A172 (cell line): ENCODE measurements at regions not wholly inside any gene's neighbourhood (a gene's known extent, or its start where the extent isn't known, plus 50 kb on each side); places are given as distances from the start of the nearest gene placed in this dataset.

Source experiments
- DNase-seq: peaks from one replicate; pipeline ENCODE4 v3.0.0-alpha.2; 2015; ENCODE audit warnings: low spot score

DNA sequence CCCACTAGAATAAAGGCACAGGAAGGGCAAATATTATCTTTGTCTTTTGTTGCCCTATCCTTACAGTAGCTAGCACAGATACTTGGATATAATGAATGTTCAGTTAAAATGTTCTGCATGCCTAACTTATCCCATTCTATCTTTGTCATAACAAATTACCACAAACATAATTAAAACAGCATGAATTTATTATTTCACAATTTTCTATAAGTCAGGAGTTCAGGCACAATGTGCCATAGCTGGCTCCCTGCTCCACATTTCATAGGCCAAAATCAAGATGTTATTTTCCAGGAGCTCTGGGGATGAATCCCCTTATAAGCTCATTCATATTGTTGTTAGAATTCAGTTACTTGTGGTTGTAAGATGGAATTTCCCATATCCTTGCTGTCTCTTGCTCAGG, 975.5 kb downstream of the IGSF11 start:
- DNase-seq = no peak

DNA sequence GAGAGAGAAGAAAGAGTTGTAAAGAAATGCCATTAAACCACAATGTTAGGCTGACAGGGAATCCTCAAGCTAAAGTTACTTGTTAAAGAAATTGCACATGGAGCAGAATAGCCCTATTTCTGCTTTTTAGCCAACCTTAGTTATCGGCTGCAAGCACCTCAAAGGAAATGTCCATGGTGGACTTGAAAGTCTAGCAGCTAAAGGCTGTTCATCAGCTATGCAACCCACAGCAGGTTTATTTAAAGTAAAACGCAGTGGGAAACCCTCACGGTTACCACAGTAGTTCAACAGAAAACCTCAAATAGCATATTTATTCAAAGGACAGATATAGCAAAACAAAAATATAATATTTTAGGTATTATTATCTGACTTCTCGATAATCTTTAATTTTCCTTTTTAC, 967.2 kb downstream of the IGSF11 start:
- DNase-seq = no peak

DNA sequence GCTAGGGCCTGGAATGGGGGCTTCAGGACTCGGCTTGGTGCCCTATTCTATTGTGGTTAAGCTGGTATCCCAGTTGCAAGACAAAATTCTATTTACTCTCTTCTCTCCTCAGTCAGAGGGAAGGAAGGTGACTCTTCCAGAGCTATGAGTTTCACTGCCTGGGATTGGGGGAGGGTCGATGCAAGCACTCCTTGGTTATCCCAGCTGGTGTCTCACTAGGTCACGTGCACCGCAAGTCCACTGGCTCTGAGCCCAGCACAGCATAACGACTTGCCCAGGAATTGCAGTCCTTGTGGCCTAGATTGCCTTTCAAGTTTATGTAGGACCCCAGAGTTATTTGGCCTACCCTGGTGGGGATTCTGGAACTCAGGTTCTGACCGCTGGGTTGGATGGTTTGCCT, 958.8 kb downstream of the IGSF11 start:
- DNase-seq = no peak

DNA sequence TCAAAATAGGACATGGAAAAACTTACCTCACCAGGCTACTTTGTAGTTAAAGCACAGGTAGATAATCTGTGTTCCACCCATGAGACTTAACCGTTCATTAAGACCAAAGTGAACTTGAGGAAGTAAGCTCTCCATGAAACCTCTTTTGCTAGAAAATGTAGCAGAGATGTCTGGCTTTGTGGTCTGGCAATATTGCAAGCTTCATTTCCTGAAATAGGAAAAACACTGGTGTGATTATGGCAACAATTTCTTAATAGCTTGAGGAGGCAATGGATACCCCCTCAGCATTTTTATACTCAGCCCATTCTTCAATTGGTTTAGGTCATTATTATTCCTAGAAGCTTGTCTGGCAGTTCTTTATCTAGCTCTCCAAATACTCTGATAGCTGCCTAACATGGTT, 957.3 kb downstream of the IGSF11 start:
- no peak for DNase-seq

DNA sequence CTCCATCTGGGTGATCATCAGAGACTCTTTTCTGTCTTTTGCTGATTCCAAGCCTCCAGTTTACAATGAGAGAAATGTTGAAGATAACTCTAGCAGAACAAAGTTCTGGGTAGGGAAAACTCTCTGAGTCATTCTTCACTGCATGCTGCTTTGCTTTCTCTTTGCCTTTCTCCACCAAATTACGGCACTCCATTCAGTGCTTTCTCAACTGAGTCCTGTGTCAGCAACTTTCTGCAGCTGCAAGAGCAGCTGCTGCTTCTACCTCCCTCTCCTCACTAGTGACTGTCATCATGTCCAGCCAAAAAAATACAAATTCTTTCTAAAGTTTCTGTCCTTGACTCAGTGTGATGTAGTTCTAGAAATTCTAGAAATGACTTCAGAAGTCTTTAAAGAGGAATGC, 953.8 kb downstream of the IGSF11 start:
- DNase-seq = no peak

DNA sequence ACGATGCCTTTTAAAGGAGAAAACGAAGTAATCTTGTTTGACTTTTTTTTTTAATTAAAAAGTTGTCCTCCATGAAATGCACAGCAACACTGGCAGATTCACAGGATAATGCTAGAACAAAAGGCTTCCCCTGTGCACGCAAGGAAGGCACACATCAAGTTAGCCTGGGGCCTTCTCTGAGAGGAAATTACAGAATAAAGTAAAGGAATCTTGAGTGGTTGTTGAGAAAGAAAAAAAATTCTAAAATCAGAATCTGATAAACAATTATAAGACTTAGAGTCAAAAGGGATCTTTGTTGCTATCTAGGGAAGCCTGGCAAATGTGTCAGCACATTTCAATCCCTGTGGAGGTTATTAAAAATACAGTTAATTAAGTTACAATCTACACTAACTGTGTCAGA, 946.0 kb downstream of the IGSF11 start:
- DNase-seq = no peak

DNA sequence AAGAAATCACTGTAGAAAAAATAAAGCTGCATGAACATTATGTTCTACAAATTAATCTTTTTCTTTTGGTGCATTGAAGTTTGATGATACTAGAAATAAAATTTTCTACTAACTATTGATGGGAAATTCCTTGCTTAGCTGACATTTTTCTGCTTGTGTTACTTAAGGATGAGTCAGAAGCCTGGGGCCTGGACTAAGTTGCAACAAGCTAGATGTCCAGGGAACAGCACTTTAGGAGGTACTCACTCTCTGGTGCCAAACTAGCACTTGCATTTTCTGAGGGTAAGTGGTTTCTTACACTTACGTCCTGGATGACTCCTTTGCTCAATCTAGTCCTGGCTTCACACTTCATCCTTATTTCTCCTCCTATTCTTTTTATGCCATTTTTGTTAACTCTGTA, 945.1 kb downstream of the IGSF11 start:
- DNase-seq = no peak

DNA sequence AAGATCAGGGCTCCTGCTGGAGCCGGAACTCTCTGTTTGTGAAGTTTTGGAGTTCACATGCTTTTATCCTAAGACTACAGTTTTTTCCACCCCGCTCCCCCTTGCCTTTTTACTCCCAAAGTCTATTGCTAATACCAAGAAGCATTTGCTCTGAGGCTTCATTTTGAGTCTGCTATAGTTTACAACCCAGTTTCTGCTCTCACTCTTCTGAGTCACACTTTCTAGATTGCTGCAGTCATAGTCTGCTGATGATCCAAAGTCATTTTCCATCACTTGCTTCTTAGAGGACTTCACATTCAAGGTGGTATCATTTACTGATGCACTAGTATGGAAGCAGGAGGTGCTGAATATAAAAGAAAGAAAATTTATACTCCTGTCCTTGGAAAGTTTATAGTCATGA, 937.4 kb downstream of the IGSF11 start:
- DNase-seq = no peak

DNA sequence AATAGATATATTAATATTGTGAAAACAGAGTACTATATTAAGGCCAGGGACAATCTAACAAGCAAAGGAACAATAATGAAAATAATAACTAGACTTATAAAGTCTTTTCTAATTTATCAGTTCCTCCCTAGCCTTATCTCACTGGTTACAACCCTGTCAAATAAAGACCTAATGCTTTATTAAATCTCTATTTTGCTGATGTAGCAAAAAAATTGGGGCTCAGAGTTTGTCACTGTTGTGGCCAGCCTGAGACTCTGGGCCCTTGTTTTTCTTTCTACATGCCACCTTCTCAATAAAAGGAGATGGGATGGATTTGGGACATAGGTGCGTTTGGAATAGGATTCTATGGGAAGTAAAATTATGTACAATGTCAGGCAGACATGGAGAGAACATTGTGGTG, 937.0 kb downstream of the IGSF11 start:
- DNase-seq = no peak

DNA sequence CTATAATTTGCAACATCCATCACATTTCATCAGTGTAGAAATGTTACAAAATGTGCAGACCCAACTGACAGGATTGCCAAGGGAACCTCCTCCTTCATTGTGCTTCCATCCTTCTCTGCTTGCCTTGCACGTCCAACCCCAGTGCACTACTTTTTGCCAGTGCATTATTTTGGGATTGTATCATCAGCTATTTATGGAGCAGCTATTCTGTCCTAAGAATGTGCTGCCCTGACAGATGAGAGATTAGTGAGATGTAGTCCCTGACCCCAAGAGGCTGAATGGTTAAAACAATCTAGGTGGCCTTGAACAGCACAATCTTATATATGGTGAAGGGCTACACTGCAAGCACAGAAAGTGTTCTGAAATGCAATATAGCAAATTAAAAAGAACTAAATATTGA, 935.8 kb downstream of the IGSF11 start:
- no peak for DNase-seq

DNA sequence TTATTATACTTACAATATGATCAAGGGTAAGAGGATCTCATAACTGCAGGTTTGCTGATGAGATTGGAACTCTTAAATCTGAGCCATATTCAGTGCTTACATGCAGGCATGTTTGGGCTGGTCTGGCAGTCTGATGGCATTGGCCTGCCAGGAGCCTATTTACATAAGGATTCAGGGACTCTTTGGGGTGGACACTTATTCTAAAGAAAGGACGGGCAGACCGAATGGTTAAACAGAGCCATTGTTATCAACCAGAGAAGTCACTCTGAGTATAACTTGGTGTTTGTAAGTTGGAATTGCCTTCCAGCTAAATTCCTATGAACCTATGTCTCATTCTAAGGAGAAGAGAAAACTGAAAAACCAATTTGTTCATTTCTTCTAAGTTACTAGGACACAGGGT, 932.8 kb downstream of the IGSF11 start:
- no peak for DNase-seq

DNA sequence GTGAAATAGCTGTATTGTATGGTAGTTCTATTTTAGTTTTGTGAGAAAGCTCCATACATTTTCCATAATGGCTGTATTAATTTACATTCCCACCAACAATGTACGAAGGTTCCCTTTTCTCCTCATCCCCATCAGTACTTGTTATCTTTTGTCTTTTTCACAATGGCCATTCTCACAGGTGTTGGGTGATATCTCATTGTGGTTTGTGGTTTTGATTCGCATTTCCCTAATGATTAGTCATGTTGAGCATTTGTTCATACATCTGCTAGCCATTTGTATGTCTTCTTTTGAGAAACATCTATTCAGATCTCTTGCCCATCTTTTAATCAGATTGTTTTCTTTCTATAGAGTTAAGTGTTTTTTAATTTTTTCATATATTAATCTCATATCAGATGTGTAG, 931.9 kb downstream of the IGSF11 start:
- DNase-seq = no peak

DNA sequence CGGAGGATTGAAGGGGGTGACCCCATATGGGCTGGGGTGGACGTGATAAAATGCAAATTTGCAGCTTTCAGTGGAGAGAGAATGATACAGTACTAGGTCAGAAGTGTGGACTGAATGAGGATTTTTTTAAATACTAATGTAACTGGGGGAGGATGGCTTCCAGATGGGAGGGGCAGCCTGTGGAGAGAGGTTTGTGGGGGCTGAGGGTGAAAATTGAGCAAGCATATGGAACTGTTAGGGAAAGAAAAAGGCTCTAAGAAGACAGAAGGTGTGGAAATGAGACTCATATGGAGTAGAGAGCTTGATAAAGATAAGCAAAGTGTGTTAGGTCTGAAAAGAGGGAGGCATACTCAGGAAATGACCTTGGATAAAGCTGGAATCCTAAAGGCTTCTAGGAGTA, 926.4 kb downstream of the IGSF11 start:
- DNase-seq = no peak

DNA sequence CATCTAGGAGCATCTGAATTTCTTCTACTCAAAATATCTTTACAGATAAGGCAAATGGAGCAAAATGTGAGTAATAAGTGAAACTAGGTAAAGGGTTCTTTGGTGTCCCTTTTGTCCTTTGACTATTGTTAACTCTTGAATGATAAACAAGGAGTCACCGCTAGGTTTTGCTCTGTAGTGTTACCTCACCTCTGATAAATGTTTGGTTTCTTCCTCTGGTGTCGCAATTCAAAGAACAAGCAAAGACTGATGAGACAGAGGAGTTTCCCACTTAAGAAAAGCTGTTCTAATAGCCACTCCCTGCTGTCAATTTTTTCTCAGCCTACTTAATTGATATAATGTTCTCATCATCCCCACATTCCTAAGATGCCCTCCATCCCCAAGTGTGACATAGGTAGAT, 925.9 kb downstream of the IGSF11 start:
- no peak for DNase-seq

DNA sequence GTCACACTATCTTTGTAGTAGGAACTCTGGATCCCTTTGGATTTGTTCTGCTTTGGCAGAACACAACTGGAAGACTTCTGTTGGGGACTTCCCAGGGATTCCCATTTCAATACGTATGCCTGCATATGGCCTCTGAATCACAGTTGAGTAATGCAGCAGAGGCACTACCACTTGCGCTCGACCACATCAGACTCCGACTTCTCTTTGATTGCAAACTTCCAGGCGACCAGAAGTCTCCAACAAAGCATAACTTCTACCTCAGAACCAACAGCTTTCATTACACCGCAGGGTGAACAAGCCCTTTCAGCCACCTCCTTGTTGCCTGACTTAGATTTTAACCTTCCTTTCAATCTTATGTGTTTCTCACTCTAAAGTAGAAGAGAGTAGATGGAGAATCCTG, 924.4 kb downstream of the IGSF11 start:
- DNase-seq = peak; percentile 22

DNA sequence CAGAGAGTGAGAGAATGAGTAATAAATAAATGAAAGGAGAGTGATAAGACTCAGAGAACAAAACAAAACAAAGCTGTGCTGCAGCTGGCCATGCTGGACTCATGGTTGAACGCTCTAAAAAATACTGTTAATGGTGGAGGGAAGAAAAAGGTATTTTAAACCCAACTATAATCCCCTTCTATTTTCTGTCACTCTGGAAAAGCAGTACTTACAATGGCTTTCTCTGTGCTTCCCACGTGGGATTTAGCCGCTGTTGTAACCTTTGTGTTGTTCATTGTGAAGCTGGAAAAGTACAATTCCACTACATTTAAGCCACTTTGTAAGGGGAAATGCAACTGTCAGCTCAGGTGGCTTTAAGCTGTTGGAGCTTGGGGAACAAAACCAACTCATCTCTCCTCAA, 917.7 kb downstream of the IGSF11 start:
- no peak for DNase-seq

DNA sequence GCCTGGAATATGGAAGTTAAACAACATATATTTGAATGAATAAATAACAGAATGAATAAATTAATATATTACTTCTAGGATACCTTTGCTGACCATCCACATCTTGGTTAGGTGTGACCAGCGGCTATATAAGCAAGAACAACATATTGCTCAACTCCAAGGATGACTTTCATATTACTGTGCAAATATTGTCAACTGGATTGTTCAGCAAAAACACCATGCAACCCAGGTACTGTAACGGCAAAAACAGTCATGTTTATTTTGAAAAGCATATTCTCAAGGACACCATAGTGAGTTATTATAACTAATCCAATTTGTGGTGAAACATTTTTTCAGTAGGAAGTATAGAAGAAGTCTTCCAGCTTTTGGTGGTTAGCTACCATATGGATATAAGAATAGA, 907.9 kb downstream of the IGSF11 start:
- no peak for DNase-seq

DNA sequence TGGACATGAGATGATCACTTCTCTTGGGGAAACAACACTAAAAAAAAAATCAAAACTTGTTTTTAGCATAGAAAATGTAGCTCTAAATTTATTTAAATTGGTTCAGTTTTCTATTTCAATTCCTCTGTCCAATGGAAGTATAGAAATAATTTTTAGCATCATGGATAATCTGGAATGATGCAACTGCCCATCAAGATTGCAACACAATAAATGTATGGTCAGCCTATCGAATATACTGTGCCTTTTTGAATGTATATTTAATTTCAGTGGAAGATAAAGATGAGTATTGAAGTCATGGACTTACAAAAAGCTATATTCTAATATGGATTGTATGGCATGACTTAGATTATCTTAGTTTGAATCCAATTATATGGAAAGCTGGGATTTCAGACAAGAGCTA, 906.7 kb downstream of the IGSF11 start:
- no peak for DNase-seq

DNA sequence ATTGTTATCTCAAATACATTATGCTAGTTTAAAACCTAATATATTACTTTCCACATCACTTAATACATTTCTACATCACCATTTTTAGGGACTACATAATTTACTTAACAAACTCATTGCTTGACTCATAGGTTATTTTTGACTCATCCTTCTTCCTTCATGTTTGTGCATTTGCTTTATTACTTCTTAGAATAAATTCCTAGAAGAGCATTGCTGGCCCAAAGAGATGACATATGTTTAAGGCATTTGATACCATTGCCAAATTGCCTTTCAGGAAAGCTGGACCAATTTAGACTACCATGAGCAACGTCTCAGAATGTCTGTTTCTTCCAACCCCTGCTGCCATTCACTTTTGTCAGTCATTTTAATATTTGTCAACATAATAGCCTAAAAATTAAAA, 905.8 kb downstream of the IGSF11 start:
- peak; percentile 27 for DNase-seq

DNA sequence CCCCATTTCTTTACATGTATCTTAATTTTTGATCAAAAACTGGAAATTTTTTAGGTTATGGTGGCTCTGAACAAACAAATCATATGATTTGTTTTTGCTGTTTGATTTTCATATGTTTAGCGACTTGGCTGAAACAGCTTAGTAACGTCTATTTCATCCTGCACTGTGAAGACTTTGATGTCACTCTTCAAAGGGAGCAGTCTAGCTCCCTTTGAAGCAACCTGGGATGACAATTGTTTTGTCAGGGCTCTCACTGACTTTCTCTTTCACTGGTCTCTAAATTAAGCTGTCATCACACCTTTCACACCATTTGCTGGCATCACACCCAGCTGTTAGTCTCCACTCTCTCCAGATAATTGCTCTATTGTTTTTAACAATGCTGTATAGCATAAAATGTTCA, 896.9 kb downstream of the IGSF11 start:
- no peak for DNase-seq

DNA sequence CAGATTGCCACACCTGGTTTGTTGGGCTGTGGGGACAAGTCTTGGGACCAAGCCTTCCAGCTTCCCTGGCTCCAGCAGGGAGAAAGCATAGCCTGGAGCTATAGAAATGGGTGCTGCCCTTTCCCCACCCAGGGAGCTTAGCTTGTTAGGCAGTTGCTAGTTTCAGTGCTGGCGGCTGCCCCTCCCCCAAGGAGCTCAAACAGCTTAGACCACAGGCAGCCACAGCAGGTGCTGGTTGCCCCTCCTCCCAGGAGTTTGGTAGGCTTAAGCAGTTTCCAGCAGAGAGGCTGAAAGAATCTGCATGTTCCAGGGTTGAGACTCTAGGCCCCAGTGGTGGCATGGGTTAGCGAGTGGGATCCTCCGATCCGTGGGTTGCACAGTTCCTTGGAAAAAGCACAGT, 889.7 kb downstream of the IGSF11 start:
- DNase-seq = no peak

DNA sequence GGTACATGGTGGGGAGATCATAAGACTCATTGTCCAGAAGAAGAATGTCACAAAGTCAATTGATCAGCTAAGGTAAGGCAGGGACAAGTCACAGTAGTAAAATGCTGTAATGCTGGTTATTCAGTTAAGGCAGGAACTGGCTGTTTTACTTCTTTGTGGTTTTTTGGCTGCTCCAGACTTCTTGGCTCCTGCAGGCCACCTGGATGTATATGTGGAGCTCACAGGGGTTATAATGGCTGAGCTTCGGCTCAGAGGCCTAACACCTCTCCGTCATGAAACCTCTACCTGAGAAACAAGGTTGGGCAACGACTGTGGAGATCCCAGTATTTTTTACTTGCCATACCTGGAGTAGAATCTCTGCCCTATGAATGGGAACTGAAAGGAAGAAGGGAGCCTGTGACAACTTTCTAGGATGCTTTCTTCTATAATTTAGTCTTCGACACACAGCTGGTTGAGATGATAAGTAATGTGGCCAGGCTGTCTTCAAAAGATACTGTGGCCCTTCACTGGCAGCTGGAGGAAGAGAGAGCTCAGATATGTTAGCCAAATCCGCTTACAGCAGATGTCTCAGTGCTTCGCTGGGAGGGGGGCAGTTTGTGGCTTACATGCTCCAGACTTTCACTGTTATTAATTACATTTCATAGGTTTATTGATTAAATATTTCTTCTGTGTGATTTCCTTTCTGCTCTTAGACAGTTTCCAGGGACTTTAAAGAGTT, 887.8 kb downstream of the IGSF11 start:
- DNase-seq = no peak

DNA sequence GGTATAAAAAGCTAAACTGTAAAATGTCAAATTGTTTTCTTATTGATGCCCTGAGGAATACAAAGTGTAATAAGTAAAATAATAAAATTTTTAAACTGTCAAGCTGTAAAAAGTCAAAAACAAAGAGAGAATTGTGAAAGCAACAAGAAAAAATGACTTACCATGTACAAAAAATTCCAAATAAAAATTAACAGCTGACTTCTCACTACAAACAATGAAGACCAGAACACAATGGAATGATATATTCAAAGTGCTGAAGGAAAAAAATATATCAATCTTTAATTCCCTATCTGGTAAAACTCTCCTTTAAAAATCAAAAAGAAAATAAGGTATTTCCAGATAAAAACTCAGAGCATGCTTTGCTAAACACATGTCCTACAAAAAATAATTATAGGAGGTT, 883.5 kb downstream of the IGSF11 start:
- no peak for DNase-seq
